ENCODE measurements at regions not wholly inside any gene's neighbourhood (a gene's known extent, or its start where the extent isn't known, plus 50 kb on each side); places are given as distances from the start of the nearest gene placed in this dataset.

GRCh38 chr2:236934656-236935055, 151.0 kb upstream of the COPS8 start:
- DNase-seq (ENCODE audit: low spot score), result no peak

- no peak for DNase-seq (ENCODE audit: low spot score)
Observed at GRCh38 chr2:236935083-236935482, 150.6 kb upstream of the COPS8 start.

- no peak for DNase-seq (ENCODE audit: low spot score)
Observed at GRCh38 chr2:236935631-236936445, 149.9 kb upstream of the COPS8 start.

DNA sequence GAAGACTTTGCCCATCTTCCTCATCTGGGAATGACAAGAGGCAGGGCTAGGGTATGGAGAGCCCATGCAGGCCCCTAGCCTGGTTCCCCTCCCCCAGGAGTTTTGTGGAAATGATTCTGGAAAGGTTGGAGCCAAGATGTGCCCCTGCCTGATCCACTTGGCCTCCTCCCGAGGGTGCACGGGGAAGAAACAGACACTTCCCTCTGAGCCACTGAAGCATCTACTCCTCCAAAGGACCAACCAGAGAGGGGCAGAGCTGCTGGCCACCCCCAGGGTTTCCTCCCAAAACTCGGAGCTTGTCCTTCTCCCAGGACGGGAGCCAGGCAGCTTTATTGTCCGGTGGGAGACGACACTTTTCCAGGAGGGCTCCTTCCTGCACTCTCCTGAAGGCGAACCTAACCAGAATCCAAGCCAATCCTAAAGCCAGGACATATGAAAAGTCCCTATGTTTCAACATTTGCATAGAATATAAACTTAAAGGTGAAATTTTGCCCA, 149.2 kb upstream of the COPS8 start:
- no peak for DNase-seq (ENCODE audit: low spot score)

DNA sequence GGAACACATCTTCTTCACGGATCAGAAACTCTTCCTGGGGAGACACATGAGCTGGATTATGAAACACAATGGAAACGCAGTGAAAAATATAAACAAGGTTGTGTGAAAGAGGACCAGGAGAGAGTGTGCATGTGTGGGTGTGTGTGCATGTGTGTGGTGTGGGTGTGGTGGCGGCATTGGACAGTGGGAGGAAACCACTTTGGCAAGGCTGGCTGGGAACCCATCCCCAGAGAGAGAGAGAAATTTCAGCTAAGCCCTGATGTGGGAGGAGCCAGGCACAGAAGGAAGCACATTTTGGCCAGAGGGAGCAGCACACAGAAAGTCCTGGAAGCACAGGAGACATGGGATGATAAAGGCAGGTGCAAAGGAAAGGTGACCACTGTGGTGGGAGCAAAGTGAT, 147.6 kb upstream of the COPS8 start:
- no peak for DNase-seq (ENCODE audit: low spot score)

- DNase-seq (ENCODE audit: low spot score), result no peak
Observed at GRCh38 chr2:236939271-236939670, 146.4 kb upstream of the COPS8 start.

- DNase-seq (ENCODE audit: low spot score), result no peak
Observed at GRCh38 chr2:236939721-236940231, 145.9 kb upstream of the COPS8 start.

GRCh38 chr2:236940497-236940896, 145.2 kb upstream of the COPS8 start:
- no peak for DNase-seq (ENCODE audit: low spot score)

DNA sequence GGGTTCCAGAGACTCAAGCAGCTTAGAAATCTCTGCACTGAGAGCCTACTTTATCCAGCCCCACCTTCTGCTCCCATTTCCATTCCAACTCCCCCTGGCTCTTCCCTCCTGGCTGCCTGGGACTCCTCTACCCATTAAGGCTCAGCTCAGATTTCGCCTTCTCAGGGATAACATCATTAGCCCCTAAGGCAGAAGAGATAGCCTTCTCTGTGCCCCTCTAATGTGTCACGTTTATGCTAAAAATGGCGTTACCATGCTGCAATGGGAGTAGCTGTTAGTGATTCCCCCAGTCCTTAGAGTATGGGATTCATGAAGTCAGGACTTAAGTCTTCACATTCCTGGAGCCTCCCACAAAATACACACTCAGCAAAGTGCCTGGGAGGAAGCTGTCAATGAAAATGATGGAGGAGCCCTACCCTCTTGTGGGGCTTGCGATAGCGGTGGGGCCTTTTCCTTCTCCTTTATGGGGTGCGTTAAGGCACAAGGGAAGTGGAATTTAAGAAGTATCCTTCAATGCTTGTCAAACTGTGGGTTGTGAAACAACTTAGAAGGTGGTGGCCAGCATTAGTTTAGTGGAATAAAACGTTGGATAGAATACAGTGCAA, 144.7 kb upstream of the COPS8 start:
- DNase-seq (ENCODE audit: low spot score), result no peak

GRCh38 chr2:236941551-236941950, 144.1 kb upstream of the COPS8 start:
- DNase-seq (ENCODE audit: low spot score), result no peak

- no peak for DNase-seq (ENCODE audit: low spot score)
Observed at GRCh38 chr2:236942554-236942953, 143.1 kb upstream of the COPS8 start.

DNA sequence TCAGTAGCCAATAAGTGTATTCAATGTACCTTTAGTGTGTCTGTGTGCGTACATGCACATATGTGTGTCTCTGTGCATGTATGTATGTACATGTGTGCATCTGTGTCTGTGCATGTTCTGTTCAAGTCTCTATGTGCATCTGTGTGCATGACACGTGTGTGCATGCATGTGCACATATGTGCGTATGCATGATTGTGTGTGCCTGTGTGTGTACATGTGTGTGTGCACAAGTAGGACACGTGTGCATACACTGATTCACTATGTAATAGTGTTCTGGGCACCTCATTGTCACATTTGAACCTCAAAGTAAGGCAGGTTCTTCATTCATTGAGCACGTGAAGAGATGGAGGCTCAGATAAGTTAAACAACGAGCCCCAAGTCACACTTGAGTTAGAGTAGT, 142.6 kb upstream of the COPS8 start:
- DNase-seq (ENCODE audit: low spot score), result no peak

GRCh38 chr2:236943841-236944513, 141.7 kb upstream of the COPS8 start:
- no peak for DNase-seq (ENCODE audit: low spot score)

DNA sequence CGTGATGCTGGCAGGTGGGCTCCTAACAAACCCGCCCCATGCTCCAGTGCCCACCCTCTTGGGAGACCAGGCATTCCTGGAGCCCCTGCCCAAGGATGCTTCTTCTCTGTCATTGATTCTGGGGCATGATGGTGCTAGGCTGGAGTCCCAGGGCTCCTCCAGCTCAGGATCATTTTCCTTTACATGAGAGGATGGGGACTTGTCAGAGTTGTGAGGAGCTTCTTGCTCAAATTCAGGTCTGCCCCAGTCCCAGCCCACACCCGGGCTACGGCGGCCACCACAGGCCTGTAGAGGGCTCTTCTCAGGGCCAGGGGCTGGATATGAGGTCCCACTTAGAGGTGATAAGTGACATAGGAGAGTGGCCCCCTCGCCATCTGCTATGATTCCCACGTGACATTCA, 141.1 kb upstream of the COPS8 start:
- no peak for DNase-seq (ENCODE audit: low spot score)

DNA sequence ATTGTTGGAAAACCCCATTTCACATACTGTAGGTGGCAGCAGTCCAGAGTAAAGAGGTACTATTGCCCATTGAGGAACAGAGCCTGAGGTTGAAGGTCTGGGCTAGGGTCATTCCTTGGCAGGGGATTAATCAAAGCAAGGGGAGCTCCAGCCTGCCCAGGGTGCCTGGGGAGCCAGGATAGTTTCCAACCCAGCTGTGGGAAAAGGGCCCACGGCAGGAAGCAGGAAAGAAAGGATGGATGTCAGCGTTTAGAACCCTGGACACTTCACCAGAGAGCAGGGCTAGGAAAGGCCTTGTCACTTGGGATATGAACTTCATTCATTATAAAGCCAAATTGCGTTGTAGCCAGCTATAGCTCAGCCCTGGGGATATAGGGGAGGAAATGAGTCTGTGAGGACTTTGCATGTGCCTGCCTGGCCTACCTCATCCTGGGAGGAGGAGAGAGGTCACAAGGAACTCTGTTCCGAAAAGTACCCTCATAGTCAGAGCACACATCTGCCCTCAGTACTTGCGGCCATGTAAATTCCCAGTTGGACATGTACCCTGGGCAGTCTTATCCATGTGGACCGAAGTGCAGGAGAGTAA, 140.2 kb upstream of the COPS8 start:
- DNase-seq (ENCODE audit: low spot score), result no peak

- no peak for DNase-seq (ENCODE audit: low spot score)
Observed at GRCh38 chr2:236946871-236947270, 138.8 kb upstream of the COPS8 start.

GRCh38 chr2:236947294-236947693, 138.4 kb upstream of the COPS8 start:
- DNase-seq (ENCODE audit: low spot score), result no peak

DNA sequence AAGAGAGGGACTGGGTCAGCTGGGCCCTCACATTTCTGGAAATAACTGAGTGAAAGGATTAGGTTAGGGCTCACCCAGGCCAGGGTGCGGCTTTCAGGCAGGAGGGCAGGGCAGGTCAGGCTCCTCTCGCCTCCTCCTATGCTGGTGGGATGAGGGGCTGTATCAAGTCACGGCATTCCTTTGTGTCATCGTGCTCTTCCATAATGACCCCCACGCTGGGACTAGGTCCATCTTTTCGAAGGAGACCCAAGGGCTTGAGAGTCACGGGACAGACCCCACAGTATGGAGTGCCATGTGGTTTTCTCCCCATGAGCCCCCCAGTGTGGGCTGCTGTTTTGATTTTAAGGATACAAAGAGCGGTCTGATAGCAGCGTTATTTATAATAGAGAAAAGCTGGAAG, 137.8 kb upstream of the COPS8 start:
- DNase-seq (ENCODE audit: low spot score), result no peak

DNA sequence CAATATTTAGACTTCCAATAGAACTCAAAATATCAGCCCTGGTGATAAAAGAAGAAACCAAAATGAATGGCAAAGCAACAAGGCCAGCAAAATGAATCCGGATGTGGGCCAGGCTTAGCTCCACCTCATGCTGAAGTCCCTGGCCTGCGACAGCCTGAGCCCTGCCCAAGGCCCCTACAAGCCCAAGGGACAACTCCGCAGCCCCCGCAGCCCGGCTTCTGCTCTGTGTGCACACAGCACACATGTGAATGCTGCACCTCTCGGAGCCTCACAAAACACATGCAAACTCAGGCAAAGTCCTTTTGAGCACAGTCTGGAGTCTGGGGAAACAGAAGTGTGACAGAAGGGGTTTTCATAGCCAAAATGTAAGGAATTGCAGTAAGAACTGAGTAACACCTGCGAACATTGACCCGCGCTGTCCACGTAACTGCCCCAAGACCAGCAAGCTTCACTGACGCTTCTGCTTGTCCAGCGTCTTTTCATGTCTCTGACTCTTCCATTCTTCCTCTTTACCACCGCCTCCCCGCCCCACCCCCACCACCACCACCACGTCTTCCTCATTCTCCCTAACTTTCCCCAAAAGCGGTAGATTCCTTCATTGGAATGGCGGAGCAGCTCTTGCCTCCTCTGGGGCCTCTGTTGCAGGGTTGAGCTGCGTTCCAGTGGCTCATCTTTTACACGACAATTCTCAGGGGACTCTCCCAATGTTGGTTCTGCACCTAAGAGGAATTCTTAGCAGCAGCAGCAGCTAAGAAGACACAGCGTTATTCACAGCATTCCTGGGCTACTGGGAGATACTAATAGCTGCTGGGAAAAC, 136.4 kb upstream of the COPS8 start:
- no peak for DNase-seq (ENCODE audit: low spot score)

GRCh38 chr2:236951830-236952475, 133.7 kb upstream of the COPS8 start:
- DNase-seq (ENCODE audit: low spot score), result no peak

DNA sequence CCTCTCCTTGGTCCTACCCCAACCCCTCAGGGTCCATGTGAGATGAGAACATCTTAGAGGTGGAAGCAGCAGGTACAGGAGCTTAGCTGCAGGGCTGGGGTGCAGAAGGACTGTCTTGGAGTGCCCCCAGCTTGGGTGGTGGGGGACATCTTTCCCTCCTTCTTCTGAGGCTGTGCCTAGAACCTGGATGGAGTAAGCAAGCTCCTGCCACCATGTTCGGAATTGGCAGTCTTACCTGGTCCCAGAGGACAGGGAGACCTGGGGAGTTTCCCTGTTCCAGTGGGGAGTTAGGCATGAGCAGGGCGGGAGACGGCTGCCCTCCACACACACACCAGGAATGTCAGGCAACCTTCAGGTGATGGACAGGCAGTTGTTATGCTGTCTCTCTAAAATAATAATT, 131.0 kb upstream of the COPS8 start:
- DNase-seq (ENCODE audit: low spot score), result no peak

All from GM03348 (cell line).